CD4-positive, alpha-beta T cell (primary cell): ENCODE measurements at regions not wholly inside any gene's neighbourhood (a gene's known extent, or its start where the extent isn't known, plus 50 kb on each side); places are given as distances from the start of the nearest gene placed in this dataset.

Source experiments
- ATAC-seq: fragments of 200-7000 bp; cut with Tn5 transposase; one replicate; pipeline ENCODE4 v1.10.0; 2022; ENCODE audit warnings: mild to moderate bottlenecking; ENCODE audit not compliant: poor library complexity
- CTCF ChIA-PET: fragments of 350-600 bp; sonication (Branson Sonifier 250); formaldehyde crosslinking; loops from one replicate; lab custom pipeline; 2021; ENCODE audit warnings: antibody characterized with exemption, inconsistent platforms; lab: Charles Lee
- POLR2A ChIA-PET: fragments of 350-600 bp; sonication (Branson Sonifier 250); formaldehyde crosslinking; loops from one replicate; lab custom pipeline; 2021; ENCODE audit warnings: antibody characterized with exemption, inconsistent platforms; lab: Charles Lee
- DNase-seq, 14 experiments: peaks; one replicate each; pipeline ENCODE4 v3.0.0-alpha.2; 2013 to 2020; ENCODE audit warnings: mixed read lengths in 2 of 14
- H3K27ac ChIP-seq, 2 donors: one replicate each; pipeline versions ENCODE4 v1.5.1 to v1.7.0; 2013; ENCODE audit warnings: low read length in 2 of 2, low read depth in 1 of 2, mild to moderate bottlenecking in 1 of 2
- H3K27me3 ChIP-seq, 2 experiments: 1 replicate in 1 of 2; 2 replicates in 1 of 2; pipeline versions ENCODE4 v1.6.1 to v1.7.0; 2013; ENCODE audit warnings: low read length in 2 of 2, control low read depth in 1 of 2, mild to moderate bottlenecking in 1 of 2, moderate library complexity in 1 of 2; ENCODE audit not compliant: insufficient read depth in 2 of 2, control insufficient read depth in 1 of 2
- H3K36me3 ChIP-seq: one replicate; pipeline ENCODE4 v1.6.1; 2013; ENCODE audit warnings: low read length, control low read depth; ENCODE audit not compliant: insufficient read depth
- H3K4me1 ChIP-seq: one replicate; pipeline ENCODE4 v1.6.1; 2013; ENCODE audit warnings: low read length, control low read depth; ENCODE audit not compliant: insufficient read depth
- H3K4me3 ChIP-seq: one replicate; pipeline ENCODE4 v1.5.1; 2013; ENCODE audit warnings: mild to moderate bottlenecking, low read length, moderate library complexity
- H3K9me3 ChIP-seq, 2 experiments: 1 replicate in 1 of 2; 2 replicates in 1 of 2; pipeline versions ENCODE4 v1.6.1 to v1.7.0; 2013; ENCODE audit warnings: low read length in 2 of 2, mild to moderate bottlenecking in 2 of 2, control low read depth in 1 of 2, moderate library complexity in 1 of 2; ENCODE audit not compliant: control insufficient read depth in 1 of 2, insufficient read depth in 1 of 2
- H3K27ac Mint-ChIP-seq: one replicate; pipeline ENCODE4 v1.8.0; 2020; ENCODE audit warnings: mixed read lengths
- H3K27me3 Mint-ChIP-seq: one replicate; pipeline ENCODE4 v1.8.0; 2021; ENCODE audit warnings: mixed read lengths
- H3K36me3 Mint-ChIP-seq: one replicate; pipeline ENCODE4 v1.8.0; 2021; ENCODE audit warnings: low read depth, mixed read lengths
- H3K4me1 Mint-ChIP-seq: one replicate; pipeline ENCODE4 v1.8.0; 2021; ENCODE audit warnings: low read depth, mixed read lengths
- H3K4me3 Mint-ChIP-seq: one replicate; pipeline ENCODE4 v1.8.0; 2020; ENCODE audit warnings: mild to moderate bottlenecking, mixed read lengths
- H3K9me3 Mint-ChIP-seq: one replicate; pipeline ENCODE4 v1.8.0; 2020; ENCODE audit warnings: mixed read lengths
- CTCF ChIP-seq: fragments of 200-600 bp; IDR thresholded peaks from one replicate; pipeline ENCODE4 v1.8.0; 2022; ENCODE audit warnings: antibody characterized with exemption, mild to moderate bottlenecking
- intact Hi-C, 2 experiments: fragments of 100-400 bp; cut with DNase I in 1 of 2; cut with micrococcal nuclease in 1 of 2; formaldehyde crosslinking; loops; one replicate each; pipeline versions ENCODE4 v1.15.1 to v1.9.0; 2023 to 2025; cut with DNase I, micrococcal nuclease

GRCh38 chr2:21363364-21363763, 239.6 kb downstream of the TDRD15 start:
- intact Hi-C loops, result no loop called here
- no peaks in the 10 kb centered on the region for H3K36me3 Mint-ChIP-seq
- Histone ChIP-seq H3K27me3 (no peaks in the 10 kb centered on the region), H3K4me1 (no peaks in the 10 kb centered on the region), H3K36me3 (no peaks in the 10 kb centered on the region), H3K27ac (no peak overlapping the region), H3K9me3 (peaks cover 0 to 8% of the 10 kb centered on the region in 2 experiments), H3K4me3 (no peak overlapping the region)
- H3K27me3 Mint-ChIP-seq, result no peaks in the 10 kb centered on the region
- ChIA-PET POLR2A (no interaction called here), CTCF (no interaction called here)
- no peak for TF ChIP-seq CTCF
- no peak overlapping the region for H3K4me3 Mint-ChIP-seq
- no peaks in the 10 kb centered on the region for H3K9me3 Mint-ChIP-seq
- no peak for DNase-seq
- no peak overlapping the region for H3K27ac Mint-ChIP-seq
- no peaks in the 10 kb centered on the region for H3K4me1 Mint-ChIP-seq
- no peak for ATAC-seq

GRCh38 chr2:21367421-21367820, 243.7 kb downstream of the TDRD15 start:
- H3K27me3 Mint-ChIP-seq, result no peaks in the 10 kb centered on the region
- Histone ChIP-seq H3K9me3 (peaks cover 0 to 6% of the 10 kb centered on the region in 2 experiments), H3K4me1 (no peaks in the 10 kb centered on the region), H3K27me3 (no peaks in the 10 kb centered on the region), H3K4me3 (no peak overlapping the region), H3K36me3 (no peaks in the 10 kb centered on the region), H3K27ac (no peak overlapping the region)
- ChIA-PET POLR2A (no interaction called here), CTCF (no interaction called here)
- ATAC-seq (no peak), DNase-seq (no peak)
- TF ChIP-seq CTCF, result no peak
- H3K9me3 Mint-ChIP-seq, result peaks cover 2% of the 10 kb centered on the region
- H3K36me3 Mint-ChIP-seq, result no peaks in the 10 kb centered on the region
- H3K4me3 Mint-ChIP-seq, result no peak overlapping the region
- no peaks in the 10 kb centered on the region for H3K4me1 Mint-ChIP-seq
- H3K27ac Mint-ChIP-seq, result no peak overlapping the region
- intact Hi-C loops, result no loop called here

- Histone ChIP-seq H3K36me3 (no peaks in the 10 kb centered on the region), H3K9me3 (no peaks in the 10 kb centered on the region), H3K27ac (no peak overlapping the region), H3K27me3 (no peaks in the 10 kb centered on the region), H3K4me1 (no peaks in the 10 kb centered on the region), H3K4me3 (no peak overlapping the region)
- Mint-ChIP-seq H3K27me3 (no peaks in the 10 kb centered on the region), H3K9me3 (peaks cover 2% of the 10 kb centered on the region), H3K27ac (no peak overlapping the region), H3K4me3 (no peak overlapping the region), H3K36me3 (no peaks in the 10 kb centered on the region), H3K4me1 (no peaks in the 10 kb centered on the region)
- intact Hi-C loops, result no loop called here
- DNase-seq (no peak), ATAC-seq (no peak)
- CTCF ChIA-PET, result no interaction called here
- no peak for TF ChIP-seq CTCF
- POLR2A ChIA-PET, result no interaction called here
Observed at GRCh38 chr2:21369787-21370186, 246.0 kb downstream of the TDRD15 start.
